Mesendoderm (in vitro differentiated cells): ENCODE measurements at regions not wholly inside any gene's neighbourhood (a gene's known extent, or its start where the extent isn't known, plus 50 kb on each side); places are given as distances from the start of the nearest gene placed in this dataset.

Experiments
- DNase-seq: peaks from one replicate; pipeline ENCODE4 v3.0.0; 2013
- H2AK5ac ChIP-seq: 2 replicates; pipeline ENCODE4 v1.6.1; 2013; ENCODE audit warnings: low read length, inconsistent platforms
- H2BK120ac ChIP-seq: 2 replicates; pipeline ENCODE4 v1.6.1; 2013; ENCODE audit warnings: low read depth, mild to moderate bottlenecking, low read length, moderate library complexity, mixed read lengths
- H2BK15ac ChIP-seq: replicated peaks from 2 replicates; pipeline ENCODE4 v1.6.1; 2013; ENCODE audit warnings: low read depth, mild to moderate bottlenecking, moderate library complexity
- H2BK5ac ChIP-seq: 2 replicates; pipeline ENCODE4 v1.6.1; 2013; ENCODE audit warnings: low read length, inconsistent platforms
- H3K18ac ChIP-seq: 2 replicates; pipeline ENCODE4 v1.6.1; 2013; ENCODE audit warnings: mild to moderate bottlenecking, low read length, mixed read lengths
- H3K23ac ChIP-seq: one replicate; pipeline ENCODE4 v1.6.1; 2013; ENCODE audit warnings: low read length
- H3K27ac ChIP-seq: 2 replicates; pipeline ENCODE4 v1.5.1; 2013; ENCODE audit warnings: low read depth, mild to moderate bottlenecking, inconsistent platforms, low read length, moderate library complexity
- H3K27me3 ChIP-seq: 2 replicates; pipeline ENCODE4 v1.6.1; 2013; ENCODE audit warnings: low read length, control low read depth, mild to moderate bottlenecking, inconsistent platforms; ENCODE audit not compliant: insufficient read depth, poor library complexity
- H3K36me3 ChIP-seq: 2 replicates; pipeline ENCODE4 v1.6.1; 2013; ENCODE audit warnings: low read length, inconsistent platforms; ENCODE audit not compliant: control insufficient read depth, insufficient read depth
- H3K4ac ChIP-seq: one replicate; pipeline ENCODE4 v1.6.1; 2013; ENCODE audit warnings: low read depth, mild to moderate bottlenecking, low read length, moderate library complexity
- H3K4me1 ChIP-seq: 2 replicates; pipeline ENCODE4 v1.6.1; 2013; ENCODE audit warnings: low read depth, low read length, inconsistent platforms; ENCODE audit not compliant: control insufficient read depth
- H3K4me2 ChIP-seq: 2 replicates; pipeline ENCODE4 v1.6.1; 2013; ENCODE audit warnings: low read length
- H3K4me3 ChIP-seq: 2 replicates; pipeline ENCODE4 v1.5.1; 2013; ENCODE audit warnings: mild to moderate bottlenecking, low read length
- H3K56ac ChIP-seq: one replicate; pipeline ENCODE4 v1.6.1; 2013; ENCODE audit warnings: low read length
- H3K79me1 ChIP-seq: 2 replicates; pipeline ENCODE4 v1.6.1; 2013; ENCODE audit warnings: low read length, inconsistent platforms
- H3K79me2 ChIP-seq: 2 replicates; pipeline ENCODE4 v1.6.1; 2013; ENCODE audit warnings: mild to moderate bottlenecking, low read length; ENCODE audit not compliant: control insufficient read depth, insufficient read depth
- H3K9ac ChIP-seq: 2 replicates; pipeline ENCODE4 v1.6.1; 2013; ENCODE audit warnings: low read length, inconsistent platforms
- H4K5ac ChIP-seq: one replicate; pipeline ENCODE4 v1.6.1; 2013; ENCODE audit warnings: low read length
- H4K8ac ChIP-seq: one replicate; pipeline ENCODE4 v1.6.1; 2013; ENCODE audit warnings: low read depth, mild to moderate bottlenecking, control low read depth, low read length, moderate library complexity
- WGBS: extraction: QIAGEN DNeasy Blood & Tissue Kit; methylation state at CpG from one replicate; pipeline ENCODE4 v1.1.7; 2013; ENCODE audit warnings: low lambda C conversion rate, missing lambda C conversion rate; ENCODE audit not compliant: insufficient coverage; ENCODE audit errors: extremely low coverage; 5-methylcytosine and 5-hydroxymethylcytosine counted together

DNA sequence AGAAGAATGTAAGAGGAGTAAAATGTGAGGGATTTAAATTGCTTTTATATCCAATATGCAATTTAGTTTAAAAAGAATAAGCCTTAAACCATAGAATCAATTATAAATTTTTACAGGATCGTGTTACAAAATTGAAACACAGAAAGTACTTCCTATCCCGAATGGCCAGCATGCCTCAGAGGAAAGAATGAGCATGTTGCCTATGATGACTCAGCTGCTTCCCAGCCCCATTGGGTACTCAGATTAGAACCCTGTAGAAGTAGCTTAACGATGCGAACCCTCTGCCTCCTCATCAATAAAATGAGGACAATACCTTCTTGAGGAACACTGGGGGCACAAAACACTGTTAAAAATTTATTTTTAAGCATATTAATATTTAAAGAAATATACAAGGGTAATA lies 113.4 kb upstream of the CDK1 start:
- H3K27me3 ChIP-seq: no peaks in the 10 kb centered on the region
- H3K4me3 ChIP-seq: no peak overlapping the region
- no peak overlapping the region for H4K5ac ChIP-seq
- no peak overlapping the region for H3K18ac ChIP-seq
- no peak overlapping the region for H3K9ac ChIP-seq
- H2BK5ac ChIP-seq: no peak overlapping the region
- H3K36me3 ChIP-seq: no peaks in the 10 kb centered on the region
- H2AK5ac ChIP-seq: no peak overlapping the region
- H3K79me1 ChIP-seq: no peaks in the 10 kb centered on the region
- no peak overlapping the region for H3K4me2 ChIP-seq
- peaks cover 2% of the 10 kb centered on the region for H3K4me1 ChIP-seq
- H2BK120ac ChIP-seq: no peak overlapping the region
- no peaks in the 10 kb centered on the region for H3K79me2 ChIP-seq
- H3K27ac ChIP-seq: no peak overlapping the region
- peak; percentile 40 for DNase-seq
- no CpG with 5 or more reads among the region's 4 CpGs for WGBS
- no peak overlapping the region for H3K23ac ChIP-seq
- no peak overlapping the region for H3K56ac ChIP-seq
- H4K8ac ChIP-seq: no peak overlapping the region
- no peak overlapping the region for H2BK15ac ChIP-seq
- H3K4ac ChIP-seq: peak overlapping the region; percentile 12

DNA sequence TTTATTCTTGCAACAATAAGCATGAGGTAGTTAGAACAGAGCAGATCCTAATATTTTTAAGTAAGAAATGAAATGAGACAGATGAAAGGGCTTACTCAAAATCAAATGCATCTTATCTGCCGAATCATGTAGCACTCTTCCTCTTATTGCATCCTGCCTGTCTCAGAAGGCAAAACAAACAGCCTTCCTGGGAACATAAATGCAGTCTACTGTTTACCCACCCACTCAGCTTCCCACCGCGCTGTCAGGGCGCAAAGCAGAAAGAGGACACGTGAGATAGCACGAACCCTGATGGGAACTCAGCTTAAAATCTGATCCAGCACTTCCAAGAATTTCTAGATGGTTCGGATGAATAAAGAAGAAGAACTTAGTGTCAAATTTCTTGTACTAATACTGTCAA lies 114.4 kb upstream of the CDK1 start:
- no peak overlapping the region for H3K27ac ChIP-seq
- no peak for DNase-seq
- no peak overlapping the region for H3K9ac ChIP-seq
- H3K4me2 ChIP-seq: no peak overlapping the region
- no peaks in the 10 kb centered on the region for H3K36me3 ChIP-seq
- no peak overlapping the region for H4K8ac ChIP-seq
- no peak overlapping the region for H4K5ac ChIP-seq
- no peak overlapping the region for H3K4me3 ChIP-seq
- no CpG with 5 or more reads among the region's 7 CpGs for WGBS
- H3K18ac ChIP-seq: no peak overlapping the region
- H2BK5ac ChIP-seq: no peak overlapping the region
- no peaks in the 10 kb centered on the region for H3K79me1 ChIP-seq
- H3K4me1 ChIP-seq: peaks cover 2% of the 10 kb centered on the region
- H3K79me2 ChIP-seq: no peaks in the 10 kb centered on the region
- H3K27me3 ChIP-seq: no peaks in the 10 kb centered on the region
- no peak overlapping the region for H2BK15ac ChIP-seq
- H3K4ac ChIP-seq: no peak overlapping the region
- no peak overlapping the region for H2AK5ac ChIP-seq
- no peak overlapping the region for H3K23ac ChIP-seq
- H2BK120ac ChIP-seq: no peak overlapping the region
- H3K56ac ChIP-seq: no peak overlapping the region

DNA sequence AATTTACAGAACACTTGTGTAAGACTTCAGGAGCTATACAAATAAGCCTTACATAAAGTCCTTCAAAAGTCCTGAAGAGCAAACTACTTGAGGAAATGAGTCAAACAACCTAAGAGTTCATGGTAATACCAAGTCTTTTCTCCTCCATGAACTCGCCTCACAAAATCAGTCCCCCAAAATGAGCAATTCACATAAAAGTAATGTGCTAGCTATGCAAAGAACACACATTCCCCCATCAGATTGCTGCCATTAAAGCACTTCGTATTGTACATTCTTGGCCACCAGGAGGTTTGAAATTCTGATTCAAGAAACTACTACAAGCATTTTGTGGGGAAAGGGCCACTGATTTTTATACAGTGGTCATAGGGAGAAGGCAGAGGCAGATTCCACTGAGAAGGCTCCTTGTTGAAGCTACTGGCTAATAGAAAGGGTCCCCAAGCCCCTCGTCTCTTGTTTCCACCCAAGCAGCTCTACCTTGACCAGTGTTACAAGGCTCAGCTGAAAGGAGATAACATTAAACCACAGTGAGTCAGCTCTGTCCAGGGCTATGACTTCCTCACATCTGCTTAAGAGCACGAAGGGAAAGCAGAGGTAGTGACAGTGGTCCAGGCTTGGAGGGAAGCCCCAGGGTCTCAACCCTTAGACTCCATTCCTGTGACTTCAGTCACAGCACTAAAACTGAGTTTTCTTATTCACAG lies 115.2 kb upstream of the CDK1 start:
- H3K4me1 ChIP-seq: peaks cover 2% of the 10 kb centered on the region
- H2AK5ac ChIP-seq: no peak overlapping the region
- H4K8ac ChIP-seq: no peak overlapping the region
- no peak overlapping the region for H3K23ac ChIP-seq
- no peak overlapping the region for H3K4me2 ChIP-seq
- H3K18ac ChIP-seq: peak overlapping the region; percentile 75
- no peak overlapping the region for H2BK15ac ChIP-seq
- H3K79me2 ChIP-seq: no peaks in the 10 kb centered on the region
- no peak overlapping the region for H2BK5ac ChIP-seq
- no CpG with 5 or more reads among the region's 4 CpGs for WGBS
- no peaks in the 10 kb centered on the region for H3K79me1 ChIP-seq
- H3K27ac ChIP-seq: no peak overlapping the region
- H3K56ac ChIP-seq: no peak overlapping the region
- H3K4me3 ChIP-seq: no peak overlapping the region
- H3K9ac ChIP-seq: no peak overlapping the region
- H3K27me3 ChIP-seq: no peaks in the 10 kb centered on the region
- no peak overlapping the region for H4K5ac ChIP-seq
- no peaks in the 10 kb centered on the region for H3K36me3 ChIP-seq
- no peak overlapping the region for H2BK120ac ChIP-seq
- peak; percentile 65 for DNase-seq
- H3K4ac ChIP-seq: no peak overlapping the region

DNA sequence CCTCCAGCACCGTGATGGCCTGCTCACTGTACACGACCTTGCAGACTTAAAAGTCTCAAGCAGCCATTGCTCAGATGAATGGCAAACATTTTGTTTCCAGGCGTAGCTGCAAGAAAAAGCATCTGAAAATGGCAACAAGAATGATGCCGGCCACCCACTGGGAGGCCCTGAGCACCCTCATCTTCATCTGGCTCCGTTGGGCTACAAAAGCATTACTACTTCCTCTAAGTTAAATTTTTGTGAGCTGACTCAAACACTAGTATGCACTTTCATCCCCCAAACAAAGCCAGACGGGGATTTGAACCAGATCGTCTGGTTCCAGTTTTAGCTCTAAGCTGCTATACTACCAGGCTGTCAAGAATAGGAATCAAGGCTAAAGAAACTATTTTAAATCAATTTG lies 116.6 kb upstream of the CDK1 start:
- H3K4me2 ChIP-seq: no peak overlapping the region
- H3K79me2 ChIP-seq: no peaks in the 10 kb centered on the region
- no peak overlapping the region for H3K23ac ChIP-seq
- no peaks in the 10 kb centered on the region for H3K36me3 ChIP-seq
- no peak overlapping the region for H2AK5ac ChIP-seq
- H3K4me1 ChIP-seq: peaks cover 2% of the 10 kb centered on the region
- no peak overlapping the region for H4K5ac ChIP-seq
- H2BK120ac ChIP-seq: no peak overlapping the region
- H3K4ac ChIP-seq: peak overlapping the region; percentile 36
- H3K4me3 ChIP-seq: no peak overlapping the region
- no peak overlapping the region for H4K8ac ChIP-seq
- no peak overlapping the region for H2BK15ac ChIP-seq
- H3K27ac ChIP-seq: no peak overlapping the region
- no peaks in the 10 kb centered on the region for H3K79me1 ChIP-seq
- no peak overlapping the region for H3K56ac ChIP-seq
- no peak overlapping the region for H3K18ac ChIP-seq
- no peak overlapping the region for H2BK5ac ChIP-seq
- no peak overlapping the region for H3K9ac ChIP-seq
- no CpG with 5 or more reads among the region's 7 CpGs for WGBS
- DNase-seq: peak; percentile 76
- no peaks in the 10 kb centered on the region for H3K27me3 ChIP-seq

DNA sequence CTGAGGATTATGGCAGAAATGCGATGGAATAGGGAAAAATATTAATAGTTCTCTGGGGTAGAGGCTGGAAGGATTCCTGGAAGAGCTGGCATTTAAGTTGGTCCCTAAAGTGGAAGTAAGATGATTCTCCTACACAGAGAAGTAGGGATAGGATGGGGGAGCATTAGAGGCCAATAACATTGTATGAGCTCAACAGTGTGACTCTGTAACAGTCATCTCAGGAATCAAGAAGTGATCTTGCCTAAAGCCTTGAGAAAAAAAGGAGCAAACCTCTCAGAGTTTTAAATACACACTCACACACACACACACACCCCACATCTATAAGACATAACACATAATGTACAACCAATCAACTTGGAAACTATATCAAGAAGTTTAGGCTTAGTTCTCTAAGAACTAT lies 117.7 kb upstream of the CDK1 start:
- no peak overlapping the region for H4K8ac ChIP-seq
- H3K36me3 ChIP-seq: no peaks in the 10 kb centered on the region
- H3K27me3 ChIP-seq: no peaks in the 10 kb centered on the region
- H3K4me3 ChIP-seq: no peak overlapping the region
- no peak overlapping the region for H2BK5ac ChIP-seq
- no peak overlapping the region for H3K4me2 ChIP-seq
- peaks cover 2% of the 10 kb centered on the region for H3K4me1 ChIP-seq
- no peak overlapping the region for H3K18ac ChIP-seq
- no peak overlapping the region for H3K56ac ChIP-seq
- H4K5ac ChIP-seq: no peak overlapping the region
- H2AK5ac ChIP-seq: no peak overlapping the region
- H2BK15ac ChIP-seq: no peak overlapping the region
- no peak overlapping the region for H3K23ac ChIP-seq
- H3K4ac ChIP-seq: no peak overlapping the region
- no peak overlapping the region for H2BK120ac ChIP-seq
- no peak overlapping the region for H3K27ac ChIP-seq
- H3K79me2 ChIP-seq: no peaks in the 10 kb centered on the region
- no peaks in the 10 kb centered on the region for H3K79me1 ChIP-seq
- H3K9ac ChIP-seq: no peak overlapping the region
- DNase-seq: no peak
- WGBS: no CpG with 5 or more reads among the region's 1 CpG
